H1 (cell line): ENCODE measurements at regions not wholly inside any gene's neighbourhood (a gene's known extent, or its start where the extent isn't known, plus 50 kb on each side); places are given as distances from the start of the nearest gene placed in this dataset.

Source experiments
- CTCF ChIA-PET: fragments of 300-600 bp; sonication (Branson Sonifier 250); formaldehyde crosslinking; loops from one replicate; lab custom pipeline; 2021; ENCODE audit not compliant: partially characterized antibody; lab: Charles Lee
- POLR2A ChIA-PET: fragments of 300-600 bp; sonication (Branson Sonifier 250); formaldehyde crosslinking; loops from one replicate; lab custom pipeline; 2021; ENCODE audit warnings: inconsistent platforms; ENCODE audit not compliant: partially characterized antibody; lab: Charles Lee
- DNase-seq, 2 experiments: peaks; one replicate each; pipeline versions ENCODE4 v3.0.0 to v3.0.0-alpha.2; 2010 to 2022; ENCODE audit warnings: low spot score in 2 of 2, low read depth in 1 of 2, mixed read lengths in 1 of 2
- FAIRE-seq: peaks from 2 replicates; lab custom pipeline; 2011; peaks lifted over from hg19 to GRCh38; lab: Jason Lieb, UNC
- H2AFZ ChIP-seq: 2 replicates; pipeline ENCODE4 v1.8.1; 2012; ENCODE audit warnings: low read length, inconsistent platforms
- H2AK5ac ChIP-seq: 2 replicates; pipeline ENCODE4 v1.6.1; 2013; ENCODE audit warnings: low read depth, low read length
- H2BK120ac ChIP-seq: replicated peaks from 2 replicates; pipeline ENCODE3; 2013; ENCODE audit warnings: low read depth, low read length, inconsistent platforms
- H2BK12ac ChIP-seq: 2 replicates; pipeline ENCODE4 v1.6.1; 2013; ENCODE audit warnings: low read depth, low read length
- H2BK15ac ChIP-seq: 2 replicates; pipeline ENCODE4 v1.6.1; 2013; ENCODE audit warnings: low read length
- H2BK20ac ChIP-seq: 2 replicates; pipeline ENCODE4 v1.6.1; 2013; ENCODE audit warnings: low read length
- H2BK5ac ChIP-seq: 2 replicates; pipeline ENCODE4 v1.6.1; 2013; ENCODE audit warnings: low read depth, low read length
- H3K14ac ChIP-seq: 2 replicates; pipeline ENCODE4 v1.6.1; 2013; ENCODE audit warnings: inconsistent platforms; ENCODE audit not compliant: insufficient read length
- H3K18ac ChIP-seq: 2 replicates; pipeline ENCODE4 v1.6.1; 2013; ENCODE audit warnings: low read length; ENCODE audit errors: extremely low read depth
- H3K23ac ChIP-seq: 2 replicates; pipeline ENCODE4 v1.6.1; 2013; ENCODE audit warnings: inconsistent platforms; ENCODE audit not compliant: insufficient read length
- H3K23me2 ChIP-seq: 2 replicates; pipeline ENCODE4 v1.6.1; 2013; ENCODE audit warnings: low read depth, low read length
- H3K27ac ChIP-seq: 2 replicates; pipeline ENCODE4 v1.6.1; 2011; ENCODE audit warnings: low read depth, low read length, inconsistent platforms
- H3K27me3 ChIP-seq, 4 experiments: replicated peaks in 1 of 4; 1 replicate in 1 of 4; 2 replicates in 3 of 4; pipeline versions ENCODE4 v1.6.1 to v1.8.1; 2011 to 2013; ENCODE audit warnings: low read length in 3 of 4, mild to moderate bottlenecking in 3 of 4, inconsistent platforms in 2 of 4, mixed read lengths in 2 of 4, moderate library complexity in 1 of 4; ENCODE audit not compliant: control insufficient read depth in 3 of 4, insufficient read depth in 3 of 4; ENCODE audit errors: extremely low read depth in 1 of 4
- H3K36me3 ChIP-seq, 4 experiments: 2 replicates each; pipeline versions ENCODE4 v1.6.1 to v1.8.1; 2011 to 2013; ENCODE audit warnings: mild to moderate bottlenecking in 4 of 4, low read length in 3 of 4, moderate library complexity in 2 of 4, control low read depth in 1 of 4, inconsistent platforms in 1 of 4; ENCODE audit not compliant: insufficient read depth in 4 of 4, control insufficient read depth in 2 of 4
- H3K4ac ChIP-seq: replicated peaks from 2 replicates; pipeline ENCODE3; 2013; ENCODE audit warnings: low read length, low read depth, mixed read lengths, inconsistent platforms; ENCODE audit not compliant: insufficient read length
- H3K4me1 ChIP-seq, 4 experiments: replicated peaks in 1 of 4; 1 replicate in 1 of 4; 2 replicates in 3 of 4; pipeline versions ENCODE4 v1.6.1 to v1.8.1; 2011 to 2013; ENCODE audit warnings: low read length in 3 of 4, inconsistent platforms in 2 of 4, mixed read lengths in 1 of 4; ENCODE audit not compliant: insufficient read depth in 4 of 4, control insufficient read depth in 3 of 4
- H3K4me2 ChIP-seq, 2 experiments: 2 replicates each; pipeline versions ENCODE4 v1.6.1 to v1.8.1; 2011 to 2013; ENCODE audit warnings: low read depth in 2 of 2, low read length in 2 of 2, control low read depth in 1 of 2, inconsistent platforms in 1 of 2, mild to moderate bottlenecking in 1 of 2; ENCODE audit not compliant: insufficient read depth in 1 of 2
- H3K4me3 ChIP-seq, 4 experiments: fragments of 200-600, 300-600 bp in 1 of 4; sonication (generic), shearing (Covaris generic), sonication (Bioruptor Twin) in 1 of 4; 2 replicates each; pipeline versions ENCODE4 v1.5.1 to v1.8.1; 2011 to 2016; ENCODE audit warnings: low read length in 4 of 4, low read depth in 3 of 4, control low read depth in 2 of 4, inconsistent platforms in 2 of 4, mild to moderate bottlenecking in 2 of 4, mixed read lengths in 1 of 4, moderate library complexity in 1 of 4; ENCODE audit not compliant: insufficient read depth in 2 of 4; ENCODE audit errors: extremely low read depth in 1 of 4
- H3K56ac ChIP-seq: replicated peaks from 2 replicates; pipeline ENCODE3; 2013; ENCODE audit warnings: low read depth, mild to moderate bottlenecking, mixed read lengths, low read length, inconsistent platforms; ENCODE audit not compliant: insufficient read length
- H3K79me1 ChIP-seq: 2 replicates; pipeline ENCODE4 v1.6.1; 2013; ENCODE audit warnings: low read depth, low read length, control low read depth
- H3K79me2 ChIP-seq, 2 experiments: 2 replicates each; pipeline versions ENCODE4 v1.6.1 to v1.8.1; 2012 to 2013; ENCODE audit warnings: low read length in 2 of 2, mild to moderate bottlenecking in 2 of 2, inconsistent platforms in 1 of 2; ENCODE audit not compliant: insufficient read depth in 2 of 2, control insufficient read depth in 1 of 2
- H3K9ac ChIP-seq, 4 experiments: replicated peaks in 1 of 4; 1 replicate in 1 of 4; 2 replicates in 3 of 4; pipeline versions ENCODE4 v1.6.1 to v1.8.1; 2011 to 2013; ENCODE audit warnings: low read depth in 3 of 4, low read length in 3 of 4, control low read depth in 2 of 4, mild to moderate bottlenecking in 2 of 4, moderate library complexity in 2 of 4, inconsistent platforms in 1 of 4; ENCODE audit errors: extremely low read depth in 1 of 4
- H3K9me3 ChIP-seq, 2 experiments: 2 replicates each; pipeline versions ENCODE4 v1.6.1 to v1.8.1; 2012 to 2013; ENCODE audit warnings: mild to moderate bottlenecking in 2 of 2, moderate library complexity in 2 of 2, control low read depth in 1 of 2, inconsistent platforms in 1 of 2, low read depth in 1 of 2, low read length in 1 of 2, mixed read lengths in 1 of 2; ENCODE audit not compliant: insufficient read depth in 2 of 2
- H4K20me1 ChIP-seq, 2 experiments: replicated peaks in 1 of 2; 2 replicates each; pipeline versions ENCODE3 to v1.8.1; 2011 to 2013; ENCODE audit warnings: inconsistent platforms in 2 of 2, low read length in 2 of 2, mild to moderate bottlenecking in 1 of 2; ENCODE audit not compliant: insufficient read depth in 2 of 2, control insufficient read depth in 1 of 2
- H4K5ac ChIP-seq: 2 replicates; pipeline ENCODE4 v1.6.1; 2013; ENCODE audit warnings: low read length, low read depth, mixed read lengths, inconsistent platforms; ENCODE audit not compliant: insufficient read length
- H4K8ac ChIP-seq: 2 replicates; pipeline ENCODE4 v1.8.0; 2013; ENCODE audit warnings: mild to moderate bottlenecking, moderate library complexity, low read length, inconsistent platforms; ENCODE audit not compliant: insufficient read depth; ENCODE audit errors: extremely low read depth
- H4K91ac ChIP-seq: replicated peaks from 2 replicates; pipeline ENCODE3; 2013; ENCODE audit warnings: low read length, mixed read lengths, inconsistent platforms; ENCODE audit not compliant: insufficient read length
- CBX5 ChIP-seq: fragments of 300-800, 300-1000 bp; sonication (generic); IDR thresholded peaks from 2 replicates; pipeline ENCODE4 v1.7.1; 2016; ENCODE audit warnings: antibody characterized with exemption, low read length, low read depth
- JUN ChIP-seq: IDR thresholded peaks from 2 replicates; pipeline ENCODE4 v1.6.1; 2011; ENCODE audit warnings: low read depth, mild to moderate bottlenecking, improper control_type of control experiment, low read length
- KDM1A ChIP-seq: fragments of 200-600, 300-600 bp; sonication (generic); IDR thresholded peaks from 2 replicates; pipeline ENCODE4 v1.7.1; 2016; ENCODE audit warnings: mild to moderate bottlenecking, low read length, borderline replicate concordance
- NANOG ChIP-seq: IDR thresholded peaks from 2 replicates; pipeline ENCODE4 v1.6.1; 2011; ENCODE audit warnings: low read length, low read depth, mild to moderate bottlenecking, inconsistent platforms; ENCODE audit not compliant: insufficient read depth, poor library complexity, severe bottlenecking
- RNF2 ChIP-seq: fragments of 200-900, 300-1000 bp; sonication (generic); IDR thresholded peaks from 2 replicates; pipeline ENCODE4 v1.7.1; 2016; ENCODE audit warnings: borderline replicate concordance, low read depth, mild to moderate bottlenecking, antibody characterized with exemption, low read length; ENCODE audit not compliant: poor library complexity, severe bottlenecking; ENCODE audit errors: missing control alignments
- RXRA ChIP-seq: IDR thresholded peaks from 2 replicates; pipeline ENCODE4 v1.6.1; 2011; ENCODE audit warnings: low read depth, mild to moderate bottlenecking, low read length, moderate library complexity; ENCODE audit not compliant: insufficient read depth
- SIX5 ChIP-seq: IDR thresholded peaks from 2 replicates; pipeline ENCODE4 v1.6.1; 2011; ENCODE audit warnings: mild to moderate bottlenecking, low read depth, low read length
- SUZ12 ChIP-seq: fragments of 200-600 bp; sonication (generic); IDR thresholded peaks from 2 replicates; pipeline ENCODE4 v1.6.1; 2012; ENCODE audit warnings: mild to moderate bottlenecking, inconsistent platforms, low read length, moderate library complexity, mixed read lengths
- TAF1 ChIP-seq: IDR thresholded peaks from 2 replicates; pipeline ENCODE4 v1.6.1; 2011; ENCODE audit warnings: mild to moderate bottlenecking, low read depth, low read length
- WGBS, 2 experiments: shearing (Covaris generic) in 1 of 2; methylation state at CpG; one replicate each; pipeline versions ENCODE4 v1.1.6 to v1.1.7; 2013 to 2015; ENCODE audit warnings: low lambda C conversion rate in 2 of 2, mixed read lengths in 2 of 2, inconsistent platforms in 1 of 2, low coverage in 1 of 2, missing lambda C conversion rate in 1 of 2; ENCODE audit not compliant: insufficient replicate concordance in 2 of 2, insufficient coverage in 1 of 2, insufficient read length in 1 of 2; ENCODE audit errors: extremely low coverage in 1 of 2, missing lambda C conversion rate in 1 of 2; 5-methylcytosine and 5-hydroxymethylcytosine counted together
- TF ChIP-seq, protein P1 (sequence below): IDR thresholded peaks from 2 replicates; pipeline ENCODE4 v1.6.1; 2012; ENCODE audit warnings: inconsistent platforms

DNA sequence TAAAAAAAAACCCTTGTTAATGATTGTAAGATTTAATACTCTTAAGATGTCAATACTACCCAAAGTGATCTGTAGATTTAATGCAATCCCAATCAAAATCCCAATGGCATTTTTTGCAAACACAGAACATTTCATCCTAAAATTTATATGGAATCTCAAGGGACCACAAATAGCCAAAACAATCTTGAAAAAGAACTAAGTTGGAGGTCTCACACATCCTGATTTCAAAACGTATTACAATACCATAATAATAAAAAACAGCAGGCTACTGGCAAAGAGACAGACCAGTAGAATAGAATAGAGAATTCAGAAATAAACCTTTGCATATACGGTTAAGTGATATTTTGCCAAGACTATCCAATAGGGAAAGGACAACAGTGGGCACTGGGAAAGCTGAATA, 331.9 kb upstream of the JARID2 start:
- Histone ChIP-seq H2BK120ac (no peak overlapping the region), H2BK12ac (no peak overlapping the region), H3K9ac (no peak overlapping the region), H3K23ac (no peak overlapping the region), H4K8ac (no peak overlapping the region), H3K79me1 (peaks cover 11% of the 10 kb centered on the region; the same call in 1 of the 2 replicates), H3K56ac (no peak overlapping the region), H3K4ac (no peak overlapping the region), H3K4me2 (no peak overlapping the region), H2BK20ac (no peak overlapping the region), H3K4me1 (peaks cover 0 to 4% (median 1%) of the 10 kb centered on the region in 4 experiments; a peak in 3 of 7 replicates), H3K79me2 (no peaks in the 10 kb centered on the region), H2AFZ (no peak overlapping the region), H2BK5ac (no peak overlapping the region), H3K4me3 (no peak overlapping the region), H2BK15ac (no peak overlapping the region), H4K20me1 (no peaks in the 10 kb centered on the region), H2AK5ac (no peak overlapping the region), H3K36me3 (no peaks in the 10 kb centered on the region), H3K23me2 (no peaks in the 10 kb centered on the region), H3K27me3 (no peaks in the 10 kb centered on the region), H3K18ac (no peak overlapping the region), H3K27ac (no peak overlapping the region), H4K91ac (no peak overlapping the region), H3K9me3 (no peaks in the 10 kb centered on the region), H4K5ac (no peak overlapping the region), H3K14ac (no peak overlapping the region)
- 80% methylated on average over 2 of the region's 2 CpGs; no CpG with 5 or more reads in 1 of the 2 experiments for WGBS, 2 experiments
- ChIA-PET CTCF (no interaction called here), POLR2A (no interaction called here)
- DNase-seq: no peak
- FAIRE-seq: no peak
- TF ChIP-seq RNF2 (no peak), RXRA (no peak), CBX5 (no peak), SIX5 (no peak), KDM1A (no peak), NANOG (no peak), JUN (no peak), TAF1 (no peak), SUZ12 (no peak)
- TF ChIP-seq, protein P1, sequence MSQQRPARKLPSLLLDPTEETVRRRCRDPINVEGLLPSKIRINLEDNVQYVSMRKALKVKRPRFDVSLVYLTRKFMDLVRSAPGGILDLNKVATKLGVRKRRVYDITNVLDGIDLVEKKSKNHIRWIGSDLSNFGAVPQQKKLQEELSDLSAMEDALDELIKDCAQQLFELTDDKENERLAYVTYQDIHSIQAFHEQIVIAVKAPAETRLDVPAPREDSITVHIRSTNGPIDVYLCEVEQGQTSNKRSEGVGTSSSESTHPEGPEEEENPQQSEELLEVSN: no peak
